ENCODE measurements at regions not wholly inside any gene's neighbourhood (a gene's known extent, or its start where the extent isn't known, plus 50 kb on each side); places are given as distances from the start of the nearest gene placed in this dataset.

DNA sequence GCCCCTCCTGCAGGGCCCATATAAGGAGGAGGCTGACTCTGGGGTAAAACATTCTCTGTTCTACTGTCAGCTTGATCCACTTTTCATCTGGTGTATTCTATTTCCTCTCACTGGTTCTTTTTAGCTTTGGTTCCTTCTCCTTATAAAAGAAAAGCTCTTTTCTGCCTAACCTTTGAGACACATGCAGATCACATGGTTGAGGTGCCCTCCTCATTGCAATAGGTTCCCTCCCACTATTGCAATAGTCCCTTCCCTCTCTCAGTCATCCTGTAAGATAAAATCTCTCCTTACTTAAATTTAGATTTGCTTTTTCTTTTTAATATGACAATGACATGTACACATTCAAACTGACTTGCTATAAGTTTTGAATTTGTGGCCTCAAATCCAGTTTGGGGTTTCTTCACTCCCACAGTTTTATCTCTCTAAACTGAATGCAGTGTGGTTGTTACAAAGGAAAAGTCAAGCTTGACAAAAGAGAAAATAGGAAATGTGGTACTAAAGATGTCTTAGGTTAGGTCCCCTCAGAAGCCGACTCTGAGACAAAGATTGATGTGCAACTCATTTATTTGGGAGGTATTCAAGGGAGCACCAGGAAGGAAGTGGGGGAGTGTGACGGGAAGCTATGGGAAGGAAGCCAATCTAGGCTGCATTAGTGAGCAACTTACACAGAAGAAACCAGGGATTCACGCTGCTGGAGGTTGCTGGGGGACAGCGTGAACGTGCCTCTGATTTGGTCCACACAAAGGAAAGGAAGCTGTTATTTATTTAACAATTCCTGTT lies 127.6 kb upstream of the LINC00305 start:
- H3K9me3 ChIP-seq, result no peaks in the 10 kb centered on the region
- intact Hi-C loops (cut with DNase I), result no loop called here
- TF ChIP-seq EP300 (IDR thresholded peaks at IDR 0.05), result no peak
- no peak for TF ChIP-seq POLR2AphosphoS5 (IDR thresholded peaks at IDR 0.05)
- TF ChIP-seq, protein P1, sequence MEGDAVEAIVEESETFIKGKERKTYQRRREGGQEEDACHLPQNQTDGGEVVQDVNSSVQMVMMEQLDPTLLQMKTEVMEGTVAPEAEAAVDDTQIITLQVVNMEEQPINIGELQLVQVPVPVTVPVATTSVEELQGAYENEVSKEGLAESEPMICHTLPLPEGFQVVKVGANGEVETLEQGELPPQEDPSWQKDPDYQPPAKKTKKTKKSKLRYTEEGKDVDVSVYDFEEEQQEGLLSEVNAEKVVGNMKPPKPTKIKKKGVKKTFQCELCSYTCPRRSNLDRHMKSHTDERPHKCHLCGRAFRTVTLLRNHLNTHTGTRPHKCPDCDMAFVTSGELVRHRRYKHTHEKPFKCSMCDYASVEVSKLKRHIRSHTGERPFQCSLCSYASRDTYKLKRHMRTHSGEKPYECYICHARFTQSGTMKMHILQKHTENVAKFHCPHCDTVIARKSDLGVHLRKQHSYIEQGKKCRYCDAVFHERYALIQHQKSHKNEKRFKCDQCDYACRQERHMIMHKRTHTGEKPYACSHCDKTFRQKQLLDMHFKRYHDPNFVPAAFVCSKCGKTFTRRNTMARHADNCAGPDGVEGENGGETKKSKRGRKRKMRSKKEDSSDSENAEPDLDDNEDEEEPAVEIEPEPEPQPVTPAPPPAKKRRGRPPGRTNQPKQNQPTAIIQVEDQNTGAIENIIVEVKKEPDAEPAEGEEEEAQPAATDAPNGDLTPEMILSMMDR (IDR thresholded peaks at IDR 0.05), result no peak
- H3K4me3 ChIP-seq, result no peak overlapping the region
- no peaks in the 10 kb centered on the region for H3K27me3 ChIP-seq
- WGBS, result 49% methylated on average over 5 of the region's 5 CpGs
- no peaks in the 10 kb centered on the region for H3K36me3 ChIP-seq
- peak overlapping the region in 1 of 4 donors; percentile 18 for H3K27ac ChIP-seq (replicated peaks in 1 of 4)
- DNase-seq (ENCODE audit: extremely low spot score), result no peak
- no peaks in the 10 kb centered on the region for H3K4me1 ChIP-seq

DNA sequence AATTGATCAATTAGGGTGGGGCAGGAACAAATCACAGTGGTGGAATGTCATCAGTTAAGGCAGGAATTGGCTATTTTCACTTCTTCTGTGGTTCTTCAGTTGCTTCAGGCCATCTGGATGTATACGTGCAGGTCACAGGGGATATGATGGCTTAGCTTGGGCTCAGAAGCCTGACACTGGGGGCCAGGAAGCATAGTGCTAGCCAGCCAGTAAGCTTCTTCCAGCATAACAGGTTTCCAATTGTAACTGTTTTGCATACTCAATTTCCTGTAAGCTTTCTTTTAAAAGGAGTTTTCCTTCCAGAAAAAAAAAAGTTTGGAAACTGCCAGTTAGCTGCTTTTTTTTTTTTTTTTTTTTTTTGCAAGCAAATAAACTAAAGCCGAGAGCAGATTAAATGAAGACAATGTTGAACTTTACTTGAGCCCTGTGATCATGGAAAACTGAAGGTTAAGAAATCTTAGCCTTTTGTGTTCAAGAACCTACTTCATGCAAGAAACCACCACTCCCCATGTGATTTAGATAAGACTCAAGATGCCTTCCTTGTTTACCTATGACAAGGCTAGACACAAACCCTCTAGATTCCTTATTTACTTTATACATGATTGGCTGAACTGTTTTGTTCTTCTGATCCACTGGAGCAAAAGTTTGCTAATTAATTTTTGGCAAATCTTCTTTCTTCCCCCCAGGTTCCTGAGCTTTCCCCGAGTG lies 126.9 kb upstream of the LINC00305 start:
- Histone ChIP-seq H3K36me3 (no peaks in the 10 kb centered on the region), H3K4me3 (no peak overlapping the region), H3K27me3 (no peaks in the 10 kb centered on the region), H3K9me3 (no peaks in the 10 kb centered on the region), H3K4me1 (no peaks in the 10 kb centered on the region), H3K27ac (replicated peaks in 1 of 4) (peak overlapping the region in 1 of 4 donors; percentile 2)
- 66% methylated on average over 3 of the region's 3 CpGs for WGBS
- TF ChIP-seq EP300 (IDR thresholded peaks at IDR 0.05), result no peak
- no peak for TF ChIP-seq POLR2A (IDR thresholded peaks at IDR 0.05; ENCODE audit: low read depth)
- TF ChIP-seq, protein P1 (IDR thresholded peaks at IDR 0.05), result no peak
- no peak for TF ChIP-seq POLR2AphosphoS5 (IDR thresholded peaks at IDR 0.05)
- intact Hi-C loops (cut with DNase I), result no loop called here
- no peak for DNase-seq (ENCODE audit: extremely low spot score)

DNA sequence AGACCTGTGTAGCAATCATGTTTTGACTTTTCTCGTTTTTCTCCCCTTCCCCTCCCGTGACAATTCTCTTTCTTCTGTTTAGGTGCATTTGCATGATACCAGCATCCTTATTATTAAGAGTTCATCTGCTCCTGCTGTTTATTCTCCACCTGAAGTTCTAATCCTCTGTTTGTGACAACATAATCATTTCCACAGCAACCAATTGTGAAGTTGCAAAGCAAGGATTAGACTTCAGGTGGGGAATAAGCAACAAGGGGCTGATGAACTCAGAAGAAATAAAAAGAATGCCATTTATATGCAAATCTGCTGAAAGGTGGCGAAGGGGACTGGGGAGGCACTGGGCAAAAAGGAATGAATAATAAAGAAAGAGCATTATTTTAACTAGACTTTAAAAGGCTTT lies 124.8 kb upstream of the LINC00305 start:
- Histone ChIP-seq H3K27me3 (no peaks in the 10 kb centered on the region), H3K36me3 (no peaks in the 10 kb centered on the region), H3K9me3 (no peaks in the 10 kb centered on the region), H3K4me1 (no peaks in the 10 kb centered on the region), H3K27ac (replicated peaks in 1 of 4) (no peak overlapping the region), H3K4me3 (no peak overlapping the region)
- DNase-seq (ENCODE audit: extremely low spot score), result no peak
- WGBS, result 81% methylated on average over 3 of the region's 3 CpGs
- TF ChIP-seq EP300 (IDR thresholded peaks at IDR 0.05) (no peak), POLR2AphosphoS5 (IDR thresholded peaks at IDR 0.05) (no peak), POLR2A (IDR thresholded peaks at IDR 0.05; ENCODE audit: low read depth) (no peak)
- TF ChIP-seq, protein P1 (IDR thresholded peaks at IDR 0.05), result no peak
- intact Hi-C loops (cut with DNase I), result no loop called here

DNA sequence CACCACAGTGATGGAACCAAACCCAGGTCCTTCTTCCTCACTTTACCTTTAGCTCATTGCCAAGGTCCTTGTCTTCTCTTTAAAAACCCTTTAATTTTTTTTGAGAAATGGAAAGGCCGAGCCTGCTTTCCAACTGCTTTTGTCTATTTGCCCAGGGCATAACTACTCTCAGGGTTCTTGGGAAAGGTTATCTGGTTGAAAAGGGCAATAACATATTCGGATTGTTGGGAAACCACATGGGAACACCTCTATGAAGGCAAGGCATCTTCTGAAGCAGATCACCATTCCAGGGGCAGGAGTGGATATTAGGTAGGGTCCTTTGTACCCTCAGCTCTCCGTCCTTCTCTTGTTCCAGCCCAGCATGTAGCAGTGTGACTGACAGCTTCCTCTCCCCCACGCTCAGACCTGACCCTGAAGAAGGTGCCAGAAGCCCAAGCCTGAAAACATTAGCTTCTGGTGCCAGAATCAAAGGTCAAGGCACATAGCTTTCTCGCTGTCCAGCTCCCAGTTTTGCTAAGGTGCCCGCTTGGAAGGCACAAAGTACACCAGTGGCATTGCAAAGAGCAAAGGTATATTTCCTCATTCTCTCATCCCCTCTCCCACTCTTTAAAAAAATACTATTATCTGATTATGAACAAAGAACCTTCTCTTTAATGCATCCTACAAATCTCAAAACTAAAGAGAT lies 123.2 kb upstream of the LINC00305 start:
- 79% methylated on average over 6 of the region's 6 CpGs for WGBS
- intact Hi-C loops (cut with DNase I), result no loop called here
- H3K27ac ChIP-seq (replicated peaks in 1 of 4), result no peak overlapping the region
- DNase-seq (ENCODE audit: extremely low spot score), result no peak
- H3K27me3 ChIP-seq, result no peaks in the 10 kb centered on the region
- no peaks in the 10 kb centered on the region for H3K9me3 ChIP-seq
- TF ChIP-seq, protein P1 (IDR thresholded peaks at IDR 0.05), result no peak
- TF ChIP-seq EP300 (IDR thresholded peaks at IDR 0.05) (no peak), POLR2A (IDR thresholded peaks at IDR 0.05; ENCODE audit: low read depth) (no peak), POLR2AphosphoS5 (IDR thresholded peaks at IDR 0.05) (no peak)
- H3K36me3 ChIP-seq, result no peaks in the 10 kb centered on the region
- H3K4me3 ChIP-seq, result no peak overlapping the region
- no peaks in the 10 kb centered on the region for H3K4me1 ChIP-seq

Measured in esophagus muscularis mucosa (tissue), 4 donors.